PC-3 (cell line): ENCODE measurements at regions not wholly inside any gene's neighbourhood (a gene's known extent, or its start where the extent isn't known, plus 50 kb on each side); places are given as distances from the start of the nearest gene placed in this dataset.

ENCODE experiments used
- EZH2 ChIP-seq: fragments of 300-600 bp; sonication (generic); IDR thresholded peaks from one replicate; pipeline ENCODE4 v1.6.1; 2017; ENCODE audit warnings: antibody characterized with exemption, mild to moderate bottlenecking, low read length; ENCODE audit not compliant: unreplicated experiment
- EZH2phosphoT487 ChIP-seq: fragments of 300-600 bp; sonication (generic); IDR thresholded peaks from 2 replicates; pipeline ENCODE4 v1.6.1; 2018; ENCODE audit warnings: mild to moderate bottlenecking, antibody characterized with exemption, low read length, borderline replicate concordance
- TF ChIP-seq, protein P1 (sequence below): fragments of 300-600 bp; sonication (generic); conservative IDR thresholded peaks from 2 replicates; pipeline ENCODE4 v1.5.1; 2017; ENCODE audit warnings: antibody characterized with exemption, low read depth, mild to moderate bottlenecking, low read length

DNA sequence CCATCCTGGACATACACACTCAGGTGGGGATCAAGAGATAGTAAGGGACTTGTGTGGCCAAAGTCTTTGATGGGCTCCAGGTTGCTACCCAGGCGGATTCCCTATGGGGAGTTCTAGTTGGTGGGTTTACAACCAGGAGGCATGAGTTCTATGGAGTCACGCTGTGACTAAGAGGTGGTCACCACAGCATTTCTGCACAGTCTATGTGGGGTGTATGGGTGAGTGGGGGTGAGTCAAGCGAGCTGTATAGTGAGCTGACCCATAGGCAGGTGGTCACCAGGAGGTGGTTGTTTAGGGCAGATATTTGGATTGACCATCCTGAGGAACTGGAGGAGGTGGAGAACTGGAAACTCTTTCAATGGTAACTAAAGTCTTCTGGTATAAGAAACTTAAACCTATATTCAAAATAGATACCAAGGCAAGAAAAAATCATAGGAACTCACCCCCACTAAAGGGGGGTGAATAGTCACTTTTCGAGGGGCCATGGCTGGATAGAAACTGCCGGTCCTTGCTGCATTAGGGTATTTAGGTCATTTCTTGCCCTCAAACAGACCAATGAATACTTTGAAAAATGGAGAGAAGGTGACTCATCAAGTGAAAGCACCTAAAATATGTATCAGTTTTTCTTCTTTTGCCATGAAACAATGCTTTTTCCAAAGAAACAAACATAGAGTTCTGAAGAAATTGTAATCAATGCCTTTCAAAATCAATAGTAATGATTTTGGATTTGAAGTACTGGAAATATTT is 84.3 kb upstream of the NRN1 start:
- TF ChIP-seq EZH2 (no peak), EZH2phosphoT487 (no peak)
- TF ChIP-seq, protein P1, sequence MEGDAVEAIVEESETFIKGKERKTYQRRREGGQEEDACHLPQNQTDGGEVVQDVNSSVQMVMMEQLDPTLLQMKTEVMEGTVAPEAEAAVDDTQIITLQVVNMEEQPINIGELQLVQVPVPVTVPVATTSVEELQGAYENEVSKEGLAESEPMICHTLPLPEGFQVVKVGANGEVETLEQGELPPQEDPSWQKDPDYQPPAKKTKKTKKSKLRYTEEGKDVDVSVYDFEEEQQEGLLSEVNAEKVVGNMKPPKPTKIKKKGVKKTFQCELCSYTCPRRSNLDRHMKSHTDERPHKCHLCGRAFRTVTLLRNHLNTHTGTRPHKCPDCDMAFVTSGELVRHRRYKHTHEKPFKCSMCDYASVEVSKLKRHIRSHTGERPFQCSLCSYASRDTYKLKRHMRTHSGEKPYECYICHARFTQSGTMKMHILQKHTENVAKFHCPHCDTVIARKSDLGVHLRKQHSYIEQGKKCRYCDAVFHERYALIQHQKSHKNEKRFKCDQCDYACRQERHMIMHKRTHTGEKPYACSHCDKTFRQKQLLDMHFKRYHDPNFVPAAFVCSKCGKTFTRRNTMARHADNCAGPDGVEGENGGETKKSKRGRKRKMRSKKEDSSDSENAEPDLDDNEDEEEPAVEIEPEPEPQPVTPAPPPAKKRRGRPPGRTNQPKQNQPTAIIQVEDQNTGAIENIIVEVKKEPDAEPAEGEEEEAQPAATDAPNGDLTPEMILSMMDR = no peak
